Liver (tissue), 3 donors: ENCODE measurements at regions not wholly inside any gene's neighbourhood (a gene's known extent, or its start where the extent isn't known, plus 50 kb on each side); places are given as distances from the start of the nearest gene placed in this dataset.

Source experiments
- GABPA ChIP-seq, 2 donors: IDR thresholded peaks in 1 of 2; conservative IDR thresholded peaks in 1 of 2; 2 replicates each; pipeline ENCODE4 v1.6.1; 2016; ENCODE audit warnings: antibody characterized with exemption in 2 of 2, mild to moderate bottlenecking in 1 of 2, moderate library complexity in 1 of 2
- RAD21 ChIP-seq, 2 donors: IDR thresholded peaks; 2 replicates each; pipeline ENCODE4 v1.6.1; 2016; ENCODE audit warnings: antibody characterized with exemption in 2 of 2, mild to moderate bottlenecking in 2 of 2
- SP1 ChIP-seq: IDR thresholded peaks from 2 replicates; pipeline ENCODE4 v1.6.1; 2018; ENCODE audit warnings: antibody characterized with exemption, mild to moderate bottlenecking
- TAF1 ChIP-seq: conservative IDR thresholded peaks from 2 replicates; pipeline ENCODE4 v1.6.1; 2016; ENCODE audit warnings: antibody characterized with exemption, mild to moderate bottlenecking
- TF ChIP-seq, protein P1 (sequence below): IDR thresholded peaks from 2 replicates; pipeline ENCODE4 v1.6.1; 2016; ENCODE audit warnings: antibody characterized with exemption, mild to moderate bottlenecking
- TF ChIP-seq, protein P2 (sequence below): fragments of 150-350 bp; IDR thresholded peaks from 2 replicates; pipeline ENCODE4 v1.5.1; 2017; ENCODE audit warnings: improper control_type of control experiment, low read depth, low read length; ENCODE audit not compliant: missing input control
- TF ChIP-seq, protein P3 (sequence below): IDR thresholded peaks from 2 replicates; pipeline ENCODE4 v1.6.1; 2016; ENCODE audit warnings: antibody characterized with exemption
- donor health status: healthy.
- donor health status: healthy.

DNA sequence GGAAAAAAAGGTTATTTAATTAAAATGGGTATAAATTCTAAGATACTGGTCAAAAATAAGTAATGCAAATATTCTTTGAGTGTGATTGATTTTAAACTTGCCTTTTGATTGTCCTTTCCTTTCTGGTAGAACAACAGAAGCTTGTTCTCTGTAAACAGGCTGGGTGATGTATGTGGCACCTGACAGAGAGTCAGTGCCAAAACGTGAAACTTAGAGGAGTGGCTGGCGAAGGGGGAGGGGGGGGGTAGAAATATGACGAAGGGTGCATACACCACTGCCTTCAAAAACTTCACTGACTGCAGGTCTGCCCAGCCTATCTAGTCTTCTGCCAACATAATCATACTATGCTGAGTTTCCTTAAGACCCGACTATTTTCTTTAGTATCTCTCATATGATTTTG, 629.8 kb upstream of the SEMA6A start:
- TF ChIP-seq, protein P1, sequence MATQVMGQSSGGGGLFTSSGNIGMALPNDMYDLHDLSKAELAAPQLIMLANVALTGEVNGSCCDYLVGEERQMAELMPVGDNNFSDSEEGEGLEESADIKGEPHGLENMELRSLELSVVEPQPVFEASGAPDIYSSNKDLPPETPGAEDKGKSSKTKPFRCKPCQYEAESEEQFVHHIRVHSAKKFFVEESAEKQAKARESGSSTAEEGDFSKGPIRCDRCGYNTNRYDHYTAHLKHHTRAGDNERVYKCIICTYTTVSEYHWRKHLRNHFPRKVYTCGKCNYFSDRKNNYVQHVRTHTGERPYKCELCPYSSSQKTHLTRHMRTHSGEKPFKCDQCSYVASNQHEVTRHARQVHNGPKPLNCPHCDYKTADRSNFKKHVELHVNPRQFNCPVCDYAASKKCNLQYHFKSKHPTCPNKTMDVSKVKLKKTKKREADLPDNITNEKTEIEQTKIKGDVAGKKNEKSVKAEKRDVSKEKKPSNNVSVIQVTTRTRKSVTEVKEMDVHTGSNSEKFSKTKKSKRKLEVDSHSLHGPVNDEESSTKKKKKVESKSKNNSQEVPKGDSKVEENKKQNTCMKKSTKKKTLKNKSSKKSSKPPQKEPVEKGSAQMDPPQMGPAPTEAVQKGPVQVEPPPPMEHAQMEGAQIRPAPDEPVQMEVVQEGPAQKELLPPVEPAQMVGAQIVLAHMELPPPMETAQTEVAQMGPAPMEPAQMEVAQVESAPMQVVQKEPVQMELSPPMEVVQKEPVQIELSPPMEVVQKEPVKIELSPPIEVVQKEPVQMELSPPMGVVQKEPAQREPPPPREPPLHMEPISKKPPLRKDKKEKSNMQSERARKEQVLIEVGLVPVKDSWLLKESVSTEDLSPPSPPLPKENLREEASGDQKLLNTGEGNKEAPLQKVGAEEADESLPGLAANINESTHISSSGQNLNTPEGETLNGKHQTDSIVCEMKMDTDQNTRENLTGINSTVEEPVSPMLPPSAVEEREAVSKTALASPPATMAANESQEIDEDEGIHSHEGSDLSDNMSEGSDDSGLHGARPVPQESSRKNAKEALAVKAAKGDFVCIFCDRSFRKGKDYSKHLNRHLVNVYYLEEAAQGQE, result no peak
- TF ChIP-seq, protein P2, sequence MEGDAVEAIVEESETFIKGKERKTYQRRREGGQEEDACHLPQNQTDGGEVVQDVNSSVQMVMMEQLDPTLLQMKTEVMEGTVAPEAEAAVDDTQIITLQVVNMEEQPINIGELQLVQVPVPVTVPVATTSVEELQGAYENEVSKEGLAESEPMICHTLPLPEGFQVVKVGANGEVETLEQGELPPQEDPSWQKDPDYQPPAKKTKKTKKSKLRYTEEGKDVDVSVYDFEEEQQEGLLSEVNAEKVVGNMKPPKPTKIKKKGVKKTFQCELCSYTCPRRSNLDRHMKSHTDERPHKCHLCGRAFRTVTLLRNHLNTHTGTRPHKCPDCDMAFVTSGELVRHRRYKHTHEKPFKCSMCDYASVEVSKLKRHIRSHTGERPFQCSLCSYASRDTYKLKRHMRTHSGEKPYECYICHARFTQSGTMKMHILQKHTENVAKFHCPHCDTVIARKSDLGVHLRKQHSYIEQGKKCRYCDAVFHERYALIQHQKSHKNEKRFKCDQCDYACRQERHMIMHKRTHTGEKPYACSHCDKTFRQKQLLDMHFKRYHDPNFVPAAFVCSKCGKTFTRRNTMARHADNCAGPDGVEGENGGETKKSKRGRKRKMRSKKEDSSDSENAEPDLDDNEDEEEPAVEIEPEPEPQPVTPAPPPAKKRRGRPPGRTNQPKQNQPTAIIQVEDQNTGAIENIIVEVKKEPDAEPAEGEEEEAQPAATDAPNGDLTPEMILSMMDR, result no peak
- TF ChIP-seq, protein P3, sequence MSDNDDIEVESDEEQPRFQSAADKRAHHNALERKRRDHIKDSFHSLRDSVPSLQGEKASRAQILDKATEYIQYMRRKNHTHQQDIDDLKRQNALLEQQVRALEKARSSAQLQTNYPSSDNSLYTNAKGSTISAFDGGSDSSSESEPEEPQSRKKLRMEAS, result no peak
- TF ChIP-seq GABPA (IDR thresholded peaks at IDR 0.05 in 1 of 2, conservative IDR thresholded peaks at IDR 0.05 in 1 of 2), result no peak
- TF ChIP-seq TAF1, result no peak
- TF ChIP-seq RAD21 (IDR thresholded peaks at IDR 0.05), result no peak
- TF ChIP-seq SP1, result no peak
